Stimulated activated CD4-positive, alpha-beta T cell treated with anti-CD3 and anti-CD28 coated beads, Interleukin-12 subunit alpha, Interleukin-12 subunit beta, amount 100 ng/mL, for 48 hours (primary cell): ENCODE measurements at regions not wholly inside any gene's neighbourhood (a gene's known extent, or its start where the extent isn't known, plus 50 kb on each side); places are given as distances from the start of the nearest gene placed in this dataset.
"Not testable (repeated sequence)": the region's sequence is repeated elsewhere in the genome, so short reads cannot be mapped to it uniquely, and the experiment has no call there.

Experiments
- DNase-seq, 3 donors: peaks; one replicate each; pipeline ENCODE4 v3.0.0-alpha.2; 2020; ENCODE audit warnings: low read depth in 2 of 3, low spot score in 1 of 3

DNA sequence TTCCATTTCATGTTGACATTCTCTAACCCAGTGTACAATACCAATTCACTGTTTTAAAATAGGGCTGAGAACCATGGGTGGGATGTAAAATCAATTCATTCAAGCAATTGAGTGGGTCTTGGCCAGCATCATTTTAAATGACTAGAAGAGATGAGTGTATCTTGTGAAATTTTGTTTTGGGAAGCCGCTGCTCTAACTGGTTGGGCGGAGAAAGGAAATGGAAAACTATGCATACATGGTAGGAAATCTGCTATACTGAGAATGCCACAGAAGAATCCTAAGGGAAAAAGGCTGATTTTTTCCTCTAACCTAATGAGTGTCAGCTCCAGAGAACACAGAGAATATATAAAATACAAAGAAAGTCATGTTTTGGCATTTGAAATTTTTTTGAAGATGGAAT is 54.8 kb upstream of the DCLK2 start:
- DNase-seq = no peak

DNA sequence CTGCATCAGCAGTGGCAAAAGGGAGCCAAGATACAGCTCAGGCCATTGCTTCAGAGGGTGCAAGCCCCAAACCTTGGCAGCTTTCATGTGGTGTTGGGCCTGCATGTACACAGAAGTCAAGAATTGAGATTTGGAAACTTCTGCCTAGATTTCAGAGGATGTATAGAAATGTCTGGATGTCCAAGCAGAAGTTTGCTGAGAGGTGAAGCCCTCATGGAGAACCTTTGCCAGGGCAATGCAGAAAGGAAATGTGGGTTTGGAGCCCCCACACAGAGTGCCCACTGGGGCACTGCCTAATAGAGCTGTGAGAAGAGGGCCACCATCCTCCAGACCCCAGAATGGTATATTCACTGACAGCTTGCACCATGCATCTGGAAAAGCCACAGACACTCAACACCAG is 51.3 kb upstream of the DCLK2 start:
- DNase-seq = not testable (repeated sequence)
